NCI-H460 (cell line): ENCODE measurements at regions not wholly inside any gene's neighbourhood (a gene's known extent, or its start where the extent isn't known, plus 50 kb on each side); places are given as distances from the start of the nearest gene placed in this dataset.

Experiments
- DNase-seq: peaks from one replicate; pipeline ENCODE4 v3.0.0-alpha.2; 2016; ENCODE audit warnings: low read depth; ENCODE audit errors: extremely low read depth

DNA sequence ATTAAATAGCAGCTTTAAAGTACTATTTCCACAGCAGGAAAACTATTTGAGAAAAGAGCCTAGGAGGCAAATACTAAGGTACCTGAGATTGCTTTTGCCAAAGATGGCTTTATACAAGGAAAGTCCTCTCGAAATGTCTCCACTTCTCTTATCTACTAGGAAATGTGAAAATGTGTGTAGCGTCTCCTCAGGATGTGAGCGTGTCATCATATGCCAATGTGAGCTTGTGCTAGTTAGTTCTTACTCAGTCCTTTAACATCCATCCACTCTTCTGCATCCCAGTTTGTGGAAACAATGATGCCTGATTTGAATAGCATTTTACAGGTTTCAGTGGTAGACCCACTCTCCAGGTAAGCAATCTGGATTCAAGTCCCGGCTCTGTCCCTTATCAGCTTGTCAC lies 421.0 kb downstream of the DYNC2H1 start:
- DNase-seq = no peak

DNA sequence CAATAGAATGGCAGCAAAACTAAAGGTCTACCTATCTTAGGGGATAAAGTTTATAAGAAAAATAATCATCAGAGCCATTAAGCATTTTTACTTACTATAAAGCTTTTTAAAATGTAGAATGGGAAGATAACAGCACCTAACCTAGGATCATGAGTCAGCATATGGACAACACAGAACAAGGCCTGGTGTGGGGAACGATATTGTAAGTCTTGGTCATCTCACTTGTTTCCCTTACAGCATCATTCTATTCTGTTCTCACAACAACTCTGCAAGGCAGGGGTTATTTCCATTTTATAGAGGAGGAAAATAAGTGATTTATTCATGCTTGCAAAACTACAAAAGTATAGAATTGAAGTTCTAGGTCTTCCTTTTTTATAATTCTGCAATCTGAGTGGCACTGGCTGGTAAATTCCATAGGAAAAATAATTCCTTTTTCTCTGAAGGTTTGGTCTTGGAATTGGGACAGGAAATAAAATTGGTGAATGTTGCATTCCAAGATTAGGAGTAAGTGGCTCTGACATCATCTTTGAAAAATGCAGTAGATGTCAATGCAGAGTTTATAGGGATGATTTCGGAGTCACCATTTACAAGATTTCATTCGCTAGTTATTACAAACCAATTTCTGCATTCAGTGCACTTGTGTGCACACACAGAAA lies 423.0 kb downstream of the DYNC2H1 start:
- DNase-seq = no peak

DNA sequence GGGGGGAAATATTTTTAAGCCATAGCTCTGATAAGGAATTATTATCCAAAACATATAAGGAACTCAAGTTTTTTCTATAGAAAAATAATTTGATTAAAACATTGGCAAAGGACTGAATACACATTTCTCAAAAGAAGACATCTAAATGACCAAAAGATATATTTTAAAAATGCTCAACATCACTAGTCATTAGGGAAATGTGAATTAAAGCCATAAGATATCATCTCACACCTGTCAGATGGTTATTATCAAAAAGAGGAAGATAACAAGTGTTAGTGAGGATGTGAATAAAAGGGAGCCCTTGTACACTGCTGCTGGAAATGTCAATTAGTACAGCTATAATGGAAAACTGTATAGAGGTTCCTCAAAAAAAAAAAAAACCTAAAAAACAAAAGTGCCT lies 425.0 kb downstream of the DYNC2H1 start:
- DNase-seq = no peak

DNA sequence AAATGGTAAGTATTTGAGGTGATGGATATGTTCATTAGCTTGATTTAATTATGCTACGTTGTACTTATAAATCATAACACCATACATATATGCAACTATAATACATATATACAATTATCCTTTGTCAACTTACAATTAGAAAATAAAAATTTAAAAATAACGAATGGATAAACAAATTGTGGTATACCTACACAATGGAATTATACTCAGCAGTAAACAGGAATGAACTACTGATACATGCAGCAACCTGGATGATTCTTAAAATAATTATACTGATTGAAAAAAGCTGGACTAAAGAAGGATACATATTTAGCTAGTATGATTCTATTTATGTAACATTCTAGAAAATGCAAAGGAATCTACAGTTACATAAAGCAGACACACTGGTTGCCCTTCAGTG lies 425.7 kb downstream of the DYNC2H1 start:
- DNase-seq = no peak

DNA sequence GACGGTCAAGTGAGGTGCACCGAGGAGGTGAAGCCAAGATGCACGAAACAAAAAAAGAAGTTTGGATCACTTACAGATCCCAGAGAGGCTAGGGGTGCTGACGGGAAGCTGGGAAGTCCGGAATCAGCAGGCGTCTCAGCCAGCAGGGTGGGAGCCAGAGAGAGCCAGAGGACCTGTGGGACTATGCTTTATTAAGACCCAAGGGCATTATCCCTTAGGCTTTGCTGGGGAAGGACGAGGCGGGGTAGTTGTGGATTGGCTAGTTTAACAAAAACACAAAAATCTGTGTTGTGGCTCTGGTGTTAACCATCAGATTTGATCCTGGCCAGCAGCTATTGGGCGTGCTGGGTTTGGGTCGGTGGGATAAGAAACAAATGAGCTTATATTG lies 427.1 kb downstream of the DYNC2H1 start:
- DNase-seq = no peak

DNA sequence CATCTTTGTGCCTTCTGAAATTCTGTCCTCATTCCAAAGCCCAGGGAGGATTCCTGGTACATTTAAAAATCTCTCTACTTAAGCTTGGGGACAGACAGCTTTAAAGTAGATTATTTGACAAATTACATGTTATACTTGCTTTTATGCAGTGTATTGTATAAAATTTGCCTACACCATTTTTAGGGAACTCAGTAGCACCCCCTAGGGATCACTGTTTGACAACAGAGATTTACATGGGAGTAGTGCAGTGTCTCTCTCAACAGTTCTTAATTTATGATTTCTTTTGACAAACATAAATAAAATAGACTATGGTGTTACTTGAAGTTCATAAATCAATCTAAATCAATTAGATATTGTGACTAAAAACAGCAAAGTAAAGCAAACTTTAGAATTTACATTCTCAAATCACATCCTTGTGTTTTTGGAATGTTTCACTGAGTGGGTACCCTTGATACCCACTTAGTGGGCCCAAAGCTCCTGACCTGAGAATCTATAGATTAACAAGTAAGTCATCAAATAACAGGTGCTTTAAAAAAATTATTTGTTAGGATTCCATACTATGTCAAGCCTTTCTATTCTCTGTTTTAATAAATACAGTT lies 428.8 kb downstream of the DYNC2H1 start:
- no peak for DNase-seq

DNA sequence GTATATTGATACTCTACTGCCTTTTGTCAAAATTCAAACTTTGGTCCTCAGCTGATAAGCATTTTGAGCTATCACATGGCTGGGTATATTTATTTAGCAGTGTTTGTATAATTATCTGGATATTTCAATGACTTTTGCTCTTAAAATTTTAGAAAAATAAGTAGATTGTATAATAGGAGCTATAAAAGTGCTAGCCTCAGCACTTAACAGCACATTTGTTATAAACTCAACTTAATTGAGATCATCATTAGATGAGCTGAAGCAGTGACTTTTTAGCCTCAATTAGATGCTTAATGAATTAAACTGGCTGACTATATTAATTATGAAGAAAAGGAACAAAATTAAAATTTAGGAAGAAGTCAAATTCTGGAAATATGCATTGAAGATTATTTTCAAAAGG lies 429.9 kb downstream of the DYNC2H1 start:
- DNase-seq = no peak

DNA sequence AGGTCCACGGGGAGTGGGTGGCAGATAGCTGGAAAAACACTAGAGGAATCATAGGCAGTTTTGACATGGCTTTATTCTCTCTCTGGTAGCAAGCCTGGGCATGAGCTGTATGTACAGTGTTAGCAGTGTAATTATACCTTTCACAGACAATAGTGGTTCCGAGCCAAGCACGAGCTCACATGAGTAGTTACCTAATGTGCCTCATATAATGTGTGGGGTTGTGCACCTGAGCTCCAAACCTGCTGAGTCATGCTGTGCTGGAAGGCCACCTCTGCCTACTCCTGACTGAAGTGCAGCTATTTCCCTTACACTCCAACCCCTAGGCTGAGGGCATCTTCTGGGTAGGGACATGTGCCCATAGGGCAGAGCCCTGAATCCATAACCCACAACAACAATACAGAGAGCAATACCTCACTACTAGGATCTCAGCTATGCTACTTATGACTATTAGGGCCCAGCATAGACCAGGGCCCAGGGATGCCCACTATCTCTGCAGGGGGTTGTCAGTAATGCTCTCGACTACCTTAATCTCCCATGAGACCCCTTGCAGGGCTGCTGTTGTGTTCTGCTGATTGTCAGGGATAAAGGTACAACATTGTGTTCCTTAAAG lies 432.1 kb downstream of the DYNC2H1 start:
- DNase-seq = no peak

DNA sequence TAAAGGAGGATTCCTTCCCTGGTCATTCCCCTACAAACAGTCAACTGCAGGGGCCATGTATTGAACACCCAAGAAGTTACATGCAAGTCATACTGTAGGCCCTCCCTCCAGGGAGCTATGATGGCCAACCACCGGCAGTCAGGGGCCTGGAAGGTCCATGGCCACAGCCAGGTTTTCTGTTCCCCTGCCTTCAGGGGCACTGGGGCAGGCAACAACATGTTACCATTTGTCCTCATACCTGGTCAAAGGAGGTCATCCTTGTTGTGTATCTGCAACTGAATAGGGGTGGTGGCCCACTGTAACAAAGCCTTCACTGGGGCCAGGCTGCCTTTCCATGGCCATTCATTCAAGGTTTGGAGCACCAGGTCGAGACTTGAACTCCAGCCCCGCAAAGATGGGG lies 433.6 kb downstream of the DYNC2H1 start:
- DNase-seq = no peak

DNA sequence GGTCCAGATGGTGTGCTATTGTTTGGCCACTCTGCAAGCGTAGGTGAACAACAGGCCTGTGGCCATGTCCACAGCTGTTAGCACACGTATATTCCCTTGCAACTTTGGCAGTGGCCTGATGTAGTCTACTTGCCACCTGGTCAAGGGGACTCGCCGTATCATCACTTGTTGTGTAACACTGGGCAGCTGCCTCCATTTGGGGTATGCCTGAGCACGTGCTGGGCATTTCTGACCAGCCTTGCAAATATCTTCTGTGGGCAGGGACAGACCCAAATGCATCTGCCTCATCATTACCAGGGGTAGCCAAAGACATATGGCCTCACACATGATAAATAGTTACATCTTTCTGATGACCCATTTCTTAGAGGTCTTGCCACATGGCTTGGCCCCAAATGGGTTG lies 434.2 kb downstream of the DYNC2H1 start:
- no peak for DNase-seq

DNA sequence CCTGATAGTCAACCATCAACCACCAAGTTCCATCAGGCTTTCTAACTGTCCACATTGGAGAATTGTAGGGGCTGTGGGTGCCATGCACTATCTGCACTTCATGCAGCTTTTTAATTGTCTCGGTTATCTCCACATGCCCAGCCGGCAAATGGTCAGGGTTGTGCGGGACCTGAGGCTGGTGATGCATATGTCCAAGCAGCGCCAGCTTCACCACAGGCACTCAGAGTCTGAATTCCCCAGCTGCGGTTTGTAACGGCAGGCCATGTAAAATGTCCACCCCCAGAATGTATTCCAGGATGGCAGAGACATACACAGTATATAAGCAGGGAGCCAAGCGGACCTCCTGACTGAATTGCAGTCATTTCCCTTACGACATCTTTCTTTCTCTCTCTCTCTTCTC lies 435.6 kb downstream of the DYNC2H1 start:
- no peak for DNase-seq

DNA sequence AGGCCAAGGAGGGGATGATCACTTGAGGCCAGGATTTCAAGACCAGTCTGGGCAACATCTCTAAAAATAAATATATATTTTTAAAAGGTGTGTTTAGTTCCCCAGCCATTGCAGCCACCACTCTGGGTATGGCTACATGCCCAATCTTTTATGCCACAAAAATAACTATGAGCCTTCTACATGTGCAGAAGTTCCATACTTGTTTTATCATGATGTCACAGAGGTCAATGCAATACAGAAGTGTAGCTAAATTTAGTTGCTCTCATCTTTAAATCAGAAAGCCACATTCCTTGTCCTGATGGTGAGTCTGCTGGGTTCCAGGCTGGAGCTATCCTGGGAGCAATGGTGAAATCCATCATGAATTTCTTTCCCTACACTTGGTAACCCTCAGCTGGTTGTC lies 436.3 kb downstream of the DYNC2H1 start:
- DNase-seq = no peak

DNA sequence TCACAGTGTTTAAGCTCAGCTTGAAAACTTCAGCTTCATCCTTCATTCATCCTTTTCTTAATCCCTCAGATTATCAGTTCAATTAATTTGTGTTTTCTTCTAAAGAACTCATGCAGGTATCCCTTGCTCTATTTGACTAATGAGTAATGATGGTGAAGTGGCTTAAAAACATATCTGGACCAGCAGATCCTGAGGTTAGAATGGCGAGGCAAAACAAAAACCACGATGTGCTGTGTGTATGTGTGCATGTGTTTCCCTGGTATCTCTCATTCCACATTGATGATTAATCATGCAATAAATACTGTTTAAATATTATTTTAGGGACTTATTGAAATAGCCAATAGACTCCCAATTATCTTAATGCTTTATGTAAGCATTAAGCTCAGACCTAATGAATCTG lies 437.0 kb downstream of the DYNC2H1 start:
- no peak for DNase-seq

DNA sequence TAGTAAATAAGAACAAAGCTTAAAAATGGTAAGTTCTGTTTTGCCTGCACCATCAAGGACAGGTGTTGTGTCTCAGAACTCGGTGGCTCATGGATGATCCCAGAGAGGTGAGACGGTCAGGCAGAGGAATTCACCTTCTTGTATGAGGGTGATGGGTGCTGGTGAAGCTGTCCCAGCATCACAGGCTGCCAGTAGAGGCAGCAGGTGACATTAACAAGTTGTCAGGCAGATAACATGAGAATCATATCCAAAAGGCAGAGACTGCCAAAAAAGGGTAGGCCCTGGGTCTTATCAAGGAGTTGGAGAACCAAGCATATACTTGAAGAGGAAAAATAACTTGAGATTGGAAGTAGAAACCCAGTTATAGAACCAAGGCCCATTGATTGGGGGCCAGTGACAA lies 437.8 kb downstream of the DYNC2H1 start:
- no peak for DNase-seq

DNA sequence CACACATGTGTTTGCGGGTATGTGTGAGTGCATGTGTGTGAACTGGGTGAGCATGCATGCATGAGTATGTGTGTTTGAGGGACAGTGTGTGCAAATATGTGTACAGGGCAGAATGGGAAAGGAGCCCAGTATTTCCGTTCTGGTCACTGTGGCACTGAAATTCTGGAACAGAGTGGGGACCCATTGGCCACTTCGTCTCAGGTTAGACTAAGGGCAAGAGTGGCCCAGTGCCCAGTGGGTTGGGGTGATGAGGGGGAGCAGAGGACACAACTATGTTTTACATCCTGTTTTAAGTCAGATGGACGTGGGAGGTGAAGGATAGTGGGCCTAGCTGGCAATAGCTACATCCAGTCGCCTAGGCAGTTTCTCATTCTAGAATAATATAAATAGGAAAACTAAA lies 438.5 kb downstream of the DYNC2H1 start:
- no peak for DNase-seq

DNA sequence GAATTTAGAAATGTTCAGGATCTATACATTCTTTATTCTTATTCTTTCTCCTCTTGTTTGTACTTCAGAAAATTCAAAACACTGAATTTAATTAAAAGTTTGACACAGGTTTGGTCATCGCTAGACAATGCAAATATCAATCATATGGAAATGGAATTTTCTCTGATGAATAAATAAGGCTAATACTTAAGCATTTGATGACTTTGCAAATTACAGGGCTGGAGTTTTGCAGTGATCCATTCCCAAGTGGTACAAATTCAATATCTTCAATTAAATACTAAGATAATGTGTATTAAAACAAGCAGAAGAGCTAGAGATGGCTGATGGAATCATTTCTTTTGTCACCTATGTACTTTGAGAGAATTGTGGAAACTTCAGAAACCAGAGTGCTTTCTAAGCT lies 439.6 kb downstream of the DYNC2H1 start:
- DNase-seq = no peak

DNA sequence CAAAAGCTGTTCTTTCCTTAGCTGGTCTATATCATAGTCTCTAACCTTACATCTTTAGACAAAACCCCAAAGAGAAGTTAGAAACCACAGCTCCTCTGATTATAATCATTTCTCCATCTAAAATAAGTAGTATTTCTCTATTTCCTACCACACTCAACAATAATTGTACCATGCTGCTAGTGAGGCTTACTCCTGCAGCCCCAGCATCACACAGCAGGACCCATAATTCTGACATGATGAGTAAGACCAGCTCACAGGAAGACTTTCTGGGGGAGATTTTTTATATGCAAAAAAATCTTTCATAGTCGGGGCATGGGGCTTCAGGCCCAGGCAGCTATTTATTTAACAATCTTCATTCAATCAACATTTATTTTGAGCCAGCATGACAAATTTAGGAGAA lies 441.6 kb downstream of the DYNC2H1 start:
- DNase-seq = no peak

DNA sequence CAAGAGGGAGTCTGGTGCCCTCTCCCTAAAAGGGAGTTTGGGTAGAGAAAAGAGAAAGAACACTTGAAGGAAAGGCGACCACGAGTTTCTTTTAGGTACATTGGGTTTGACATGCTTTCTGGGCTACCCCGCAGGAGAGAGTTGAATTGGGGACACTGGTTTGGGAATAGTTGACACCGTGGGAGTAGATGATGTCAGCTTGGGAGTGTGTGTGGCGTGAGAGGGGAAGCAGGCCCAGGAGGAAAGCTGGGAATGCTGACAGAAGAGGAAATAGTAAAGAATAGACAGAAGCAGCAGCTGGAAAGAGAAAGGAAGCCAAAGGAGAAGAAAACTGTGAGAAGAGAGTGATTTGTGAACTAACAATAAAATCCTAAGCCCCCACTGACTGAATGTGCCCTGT lies 442.9 kb downstream of the DYNC2H1 start:
- DNase-seq = no peak

DNA sequence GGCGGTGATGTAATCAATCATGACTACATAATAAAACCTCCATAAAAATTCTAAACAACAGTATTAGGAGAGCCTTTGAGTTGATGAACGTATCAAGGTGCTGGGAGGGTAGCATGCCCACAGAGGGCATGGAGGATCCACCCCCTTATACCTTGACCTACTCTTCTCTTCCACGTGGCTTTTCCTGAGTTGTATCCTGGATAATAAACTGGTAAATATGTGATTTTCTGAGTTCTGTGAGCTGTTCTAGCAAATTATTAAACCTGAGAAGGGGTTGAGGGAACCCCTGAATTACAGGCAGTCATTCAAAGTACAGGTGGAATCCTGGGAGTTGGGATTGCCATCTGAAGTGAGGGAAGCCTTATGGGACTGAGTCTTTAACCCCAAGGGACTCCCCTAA lies 446.9 kb downstream of the DYNC2H1 start:
- DNase-seq = no peak

DNA sequence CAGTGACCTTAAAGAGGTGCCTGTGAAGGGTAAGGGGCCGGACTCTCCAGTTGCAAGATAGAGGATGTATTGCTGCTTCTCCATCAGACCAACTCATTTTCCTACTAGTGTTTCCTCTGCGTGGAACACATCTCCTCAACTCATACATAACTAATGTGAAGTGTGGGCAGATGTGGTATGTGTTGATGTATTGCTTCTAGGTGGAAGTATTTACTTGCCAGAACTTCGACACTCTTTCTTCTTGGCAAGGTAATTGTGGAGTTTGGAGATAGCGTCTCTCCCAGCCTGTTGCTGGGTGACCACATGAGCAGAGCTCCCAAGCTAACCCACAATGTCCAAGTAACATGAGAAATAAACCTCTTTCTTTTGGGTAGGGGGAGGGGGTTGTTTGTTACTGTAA lies 456.9 kb downstream of the DYNC2H1 start:
- DNase-seq = no peak

DNA sequence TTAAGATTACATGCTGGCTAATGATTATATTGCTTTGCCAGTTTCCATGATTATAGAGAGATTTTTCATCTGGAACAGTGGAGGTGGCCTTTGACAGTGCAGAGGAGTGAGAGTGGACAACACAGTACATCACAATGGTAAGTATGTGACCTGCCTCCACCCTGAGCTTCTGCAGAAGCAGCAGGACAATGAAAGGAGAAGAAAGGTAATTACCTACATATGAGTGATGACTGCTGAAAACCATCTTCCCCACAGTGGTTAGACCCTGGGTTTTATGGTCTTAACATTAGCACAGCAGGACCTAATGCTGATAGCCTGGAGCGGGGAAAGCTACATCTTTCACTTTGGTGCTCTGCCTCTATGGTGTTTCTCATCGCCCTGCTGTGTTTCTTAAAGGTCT lies 454.7 kb upstream of the DDI1 start:
- no peak for DNase-seq

DNA sequence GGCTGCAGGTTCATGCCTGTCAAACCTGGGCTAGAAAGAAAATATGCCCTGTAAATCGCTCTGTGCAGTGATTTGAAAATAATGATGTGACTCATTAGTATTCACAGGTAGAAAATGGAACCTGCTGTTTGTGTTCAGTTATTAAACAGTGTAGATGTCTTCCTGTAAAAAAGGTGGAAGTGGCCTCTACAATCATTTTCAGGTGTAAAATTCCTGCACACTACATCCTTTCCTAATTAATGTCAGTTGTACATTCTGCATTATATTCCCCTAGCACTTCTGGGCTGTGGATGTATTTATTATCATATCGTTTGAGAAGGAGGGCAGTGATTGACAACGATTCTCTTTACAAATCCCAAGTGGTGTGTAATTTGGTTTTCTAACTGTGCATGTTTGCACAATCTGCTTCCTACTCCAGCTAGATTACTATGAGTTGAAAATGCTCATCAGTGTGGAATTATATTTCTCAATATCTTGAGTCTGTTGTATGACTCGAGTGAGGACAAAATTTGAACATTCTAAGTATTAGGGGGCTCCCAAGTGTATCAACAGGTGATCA lies 454.0 kb upstream of the DDI1 start:
- DNase-seq = no peak
